D721Med (cell line): ENCODE measurements at regions not wholly inside any gene's neighbourhood (a gene's known extent, or its start where the extent isn't known, plus 50 kb on each side); places are given as distances from the start of the nearest gene placed in this dataset.
A peak's percentile ranks its signal among the peaks of the same experiment; 100 is the strongest.

Experiments used
- DNase-seq: peaks from one replicate; pipeline ENCODE4 v3.0.0; 2011; ENCODE audit warnings: low spot score; ENCODE audit not compliant: insufficient read length
- FAIRE-seq: peaks from 2 replicates; lab custom pipeline; 2011; peaks lifted over from hg19 to GRCh38; lab: Jason Lieb, UNC
- CTCF ChIP-seq: IDR thresholded peaks from 2 replicates; pipeline ENCODE4 v1.5.1; 2012; ENCODE audit warnings: mild to moderate bottlenecking, control low read depth; ENCODE audit not compliant: insufficient read depth; ENCODE audit errors: missing control alignments

- no peak for FAIRE-seq
- no peak for DNase-seq
- TF ChIP-seq CTCF: no peak
Observed at GRCh38 chr15:62485170-62485720, 320.2 kb upstream of the C2CD4B start.

GRCh38 chr15:62486041-62486440 is 321.0 kb upstream of the C2CD4B start:
- DNase-seq: no peak
- TF ChIP-seq CTCF: no peak
- FAIRE-seq: no peak

- no peak for DNase-seq
- FAIRE-seq: no peak
- no peak for TF ChIP-seq CTCF
Observed at GRCh38 chr15:62488387-62488786, 323.3 kb upstream of the C2CD4B start.

- no peak for FAIRE-seq
Observed at GRCh38 chr15:62491642-62492041, 326.6 kb upstream of the C2CD4B start.

GRCh38 chr15:62492900-62493299 is 327.8 kb upstream of the C2CD4B start:
- FAIRE-seq (no peak), DNase-seq (no peak)
- no peak for TF ChIP-seq CTCF

More at GRCh38 chr15:62491642-62492041, 326.6 kb upstream of the C2CD4B start:
- no peak for TF ChIP-seq CTCF
- DNase-seq: no peak

GRCh38 chr15:62494197-62494596 is 329.1 kb upstream of the C2CD4B start:
- peak; percentile 44 for DNase-seq
- peak; percentile 86 for FAIRE-seq
- TF ChIP-seq CTCF: no peak

- FAIRE-seq: no peak
- no peak for DNase-seq
- no peak for TF ChIP-seq CTCF
Observed at GRCh38 chr15:62495670-62496614, 330.9 kb upstream of the C2CD4B start.
